ENCODE measurements at regions not wholly inside any gene's neighbourhood (a gene's known extent, or its start where the extent isn't known, plus 50 kb on each side); places are given as distances from the start of the nearest gene placed in this dataset.
"Not testable (repeated sequence)": the region's sequence is repeated elsewhere in the genome, so short reads cannot be mapped to it uniquely, and the experiment has no call there.

GRCh38 chr13:104943331-104943730 lies 1592.1 kb downstream of the EFNB2 start:
- Histone ChIP-seq H3K4me3 (no peak overlapping the region), H3K4me1 (no peaks in the 10 kb centered on the region), H3K9me3 (no peaks in the 10 kb centered on the region), H4K20me1 (no peaks in the 10 kb centered on the region), H3K36me3 (no peaks in the 10 kb centered on the region), H3K9ac (no peak overlapping the region), H3K27me3 (no peaks in the 10 kb centered on the region), H3K4me2 (no peak overlapping the region), H3K27ac (no peak overlapping the region)
- TF ChIP-seq Cebpa-rat (IDR thresholded peaks at IDR 0.05): no peak

GRCh38 chr13:104937881-104938280 lies 1597.6 kb downstream of the EFNB2 start:
- H4K20me1 ChIP-seq: no peaks in the 10 kb centered on the region
- no peaks in the 10 kb centered on the region for H3K36me3 ChIP-seq
- no peaks in the 10 kb centered on the region for H3K4me1 ChIP-seq
- H3K27ac ChIP-seq: no peak overlapping the region
- H3K4me3 ChIP-seq: no peak overlapping the region
- no peak for TF ChIP-seq Cebpa-rat (IDR thresholded peaks at IDR 0.05)
- no peaks in the 10 kb centered on the region for H3K27me3 ChIP-seq
- no peak overlapping the region for H3K4me2 ChIP-seq
- no peaks in the 10 kb centered on the region for H3K9me3 ChIP-seq
- H3K9ac ChIP-seq: no peak overlapping the region

GRCh38 chr13:104936304-104936703 lies 1599.2 kb downstream of the EFNB2 start:
- H3K27me3 ChIP-seq: no peaks in the 10 kb centered on the region
- no peaks in the 10 kb centered on the region for H3K4me1 ChIP-seq
- no peak overlapping the region for H3K4me3 ChIP-seq
- peak; percentile 28; the same call in 1 of the 2 replicates for TF ChIP-seq Cebpa-rat (IDR thresholded peaks at IDR 0.05)
- H3K9me3 ChIP-seq: no peaks in the 10 kb centered on the region
- no peak overlapping the region for H3K9ac ChIP-seq
- H3K36me3 ChIP-seq: no peaks in the 10 kb centered on the region
- no peak overlapping the region for H3K27ac ChIP-seq
- H3K4me2 ChIP-seq: no peak overlapping the region
- H4K20me1 ChIP-seq: no peaks in the 10 kb centered on the region

- not testable (repeated sequence) for H3K27me3 ChIP-seq, H3K4me3 ChIP-seq, H3K4me2 ChIP-seq, H3K36me3 ChIP-seq, H3K27ac ChIP-seq, H3K4me1 ChIP-seq, H4K20me1 ChIP-seq, H3K9ac ChIP-seq, H3K9me3 ChIP-seq
Measured at GRCh38 chr13:104920513-104920912, 1614.9 kb downstream of the EFNB2 start.

- Histone ChIP-seq H3K4me1 (no peaks in the 10 kb centered on the region), H4K20me1 (no peaks in the 10 kb centered on the region), H3K36me3 (no peaks in the 10 kb centered on the region), H3K9ac (no peak overlapping the region), H3K27me3 (no peaks in the 10 kb centered on the region), H3K4me2 (no peak overlapping the region), H3K4me3 (no peak overlapping the region), H3K9me3 (no peaks in the 10 kb centered on the region), H3K27ac (no peak overlapping the region)
- no peak for TF ChIP-seq Cebpa-rat (IDR thresholded peaks at IDR 0.05)
Measured at GRCh38 chr13:104920091-104920490, 1615.4 kb downstream of the EFNB2 start.

- H3K9ac ChIP-seq: no peak overlapping the region
- H4K20me1 ChIP-seq: no peaks in the 10 kb centered on the region
- H3K4me3 ChIP-seq: no peak overlapping the region
- no peak for TF ChIP-seq Cebpa-rat (IDR thresholded peaks at IDR 0.05)
- no peak overlapping the region for H3K27ac ChIP-seq
- no peaks in the 10 kb centered on the region for H3K9me3 ChIP-seq
- no peaks in the 10 kb centered on the region for H3K27me3 ChIP-seq
- H3K36me3 ChIP-seq: no peaks in the 10 kb centered on the region
- no peak overlapping the region for H3K4me2 ChIP-seq
- H3K4me1 ChIP-seq: no peaks in the 10 kb centered on the region
Measured at GRCh38 chr13:104900191-104900817, 1635.2 kb downstream of the EFNB2 start.

- no peaks in the 10 kb centered on the region for H3K4me1 ChIP-seq
- no peak overlapping the region for H3K4me3 ChIP-seq
- H4K20me1 ChIP-seq: no peaks in the 10 kb centered on the region
- H3K4me2 ChIP-seq: no peak overlapping the region
- no peak for TF ChIP-seq Cebpa-rat (IDR thresholded peaks at IDR 0.05)
- no peaks in the 10 kb centered on the region for H3K9me3 ChIP-seq
- H3K27ac ChIP-seq: no peak overlapping the region
- no peak overlapping the region for H3K9ac ChIP-seq
- no peaks in the 10 kb centered on the region for H3K36me3 ChIP-seq
- no peaks in the 10 kb centered on the region for H3K27me3 ChIP-seq
Measured at GRCh38 chr13:104898484-104898883, 1637.0 kb downstream of the EFNB2 start.

- TF ChIP-seq Cebpa-rat (IDR thresholded peaks at IDR 0.05): no peak
- Histone ChIP-seq H3K4me2 (no peak overlapping the region), H3K9me3 (no peaks in the 10 kb centered on the region), H3K27ac (no peak overlapping the region), H3K36me3 (no peaks in the 10 kb centered on the region), H4K20me1 (no peaks in the 10 kb centered on the region), H3K4me1 (no peaks in the 10 kb centered on the region), H3K27me3 (no peaks in the 10 kb centered on the region), H3K4me3 (no peak overlapping the region), H3K9ac (no peak overlapping the region)
Measured at GRCh38 chr13:104895521-104895920, 1639.9 kb downstream of the EFNB2 start.

- H4K20me1 ChIP-seq: no peaks in the 10 kb centered on the region
- no peak overlapping the region for H3K9ac ChIP-seq
- H3K36me3 ChIP-seq: no peaks in the 10 kb centered on the region
- no peak for TF ChIP-seq Cebpa-rat (IDR thresholded peaks at IDR 0.05)
- H3K4me3 ChIP-seq: no peak overlapping the region
- H3K27me3 ChIP-seq: no peaks in the 10 kb centered on the region; the same call in 1 of the 2 replicates
- no peaks in the 10 kb centered on the region for H3K9me3 ChIP-seq
- H3K27ac ChIP-seq: no peak overlapping the region
- H3K4me2 ChIP-seq: no peak overlapping the region
- H3K4me1 ChIP-seq: no peaks in the 10 kb centered on the region
Measured at GRCh38 chr13:104875038-104875754, 1660.3 kb downstream of the EFNB2 start.

- no peaks in the 10 kb centered on the region for H4K20me1 ChIP-seq
- H3K4me1 ChIP-seq: no peaks in the 10 kb centered on the region
- no peak overlapping the region for H3K4me2 ChIP-seq
- H3K27ac ChIP-seq: no peak overlapping the region
- no peak for TF ChIP-seq Cebpa-rat (IDR thresholded peaks at IDR 0.05)
- H3K4me3 ChIP-seq: no peak overlapping the region
- H3K27me3 ChIP-seq: no peaks in the 10 kb centered on the region
- H3K9ac ChIP-seq: no peak overlapping the region
- no peaks in the 10 kb centered on the region for H3K9me3 ChIP-seq
- H3K36me3 ChIP-seq: no peaks in the 10 kb centered on the region
Measured at GRCh38 chr13:104872153-104872552, 1663.3 kb downstream of the EFNB2 start.
